H1 (cell line): ENCODE measurements at regions not wholly inside any gene's neighbourhood (a gene's known extent, or its start where the extent isn't known, plus 50 kb on each side); places are given as distances from the start of the nearest gene placed in this dataset.

Experiments
- CTCF ChIA-PET: fragments of 300-600 bp; sonication (Branson Sonifier 250); formaldehyde crosslinking; loops from one replicate; lab custom pipeline; 2021; ENCODE audit not compliant: partially characterized antibody; lab: Charles Lee
- POLR2A ChIA-PET: fragments of 300-600 bp; sonication (Branson Sonifier 250); formaldehyde crosslinking; loops from one replicate; lab custom pipeline; 2021; ENCODE audit warnings: inconsistent platforms; ENCODE audit not compliant: partially characterized antibody; lab: Charles Lee
- DNase-seq, 2 experiments: peaks; one replicate each; pipeline versions ENCODE4 v3.0.0 to v3.0.0-alpha.2; 2010 to 2022; ENCODE audit warnings: low spot score in 2 of 2, low read depth in 1 of 2, mixed read lengths in 1 of 2
- FAIRE-seq: peaks from 2 replicates; lab custom pipeline; 2011; peaks lifted over from hg19 to GRCh38; lab: Jason Lieb, UNC
- H2AFZ ChIP-seq: 2 replicates; pipeline ENCODE4 v1.8.1; 2012; ENCODE audit warnings: low read length, inconsistent platforms
- H2AK5ac ChIP-seq: 2 replicates; pipeline ENCODE4 v1.6.1; 2013; ENCODE audit warnings: low read depth, low read length
- H2BK120ac ChIP-seq: replicated peaks from 2 replicates; pipeline ENCODE3; 2013; ENCODE audit warnings: low read depth, low read length, inconsistent platforms
- H2BK12ac ChIP-seq: 2 replicates; pipeline ENCODE4 v1.6.1; 2013; ENCODE audit warnings: low read depth, low read length
- H2BK15ac ChIP-seq: 2 replicates; pipeline ENCODE4 v1.6.1; 2013; ENCODE audit warnings: low read length
- H2BK20ac ChIP-seq: 2 replicates; pipeline ENCODE4 v1.6.1; 2013; ENCODE audit warnings: low read length
- H2BK5ac ChIP-seq: 2 replicates; pipeline ENCODE4 v1.6.1; 2013; ENCODE audit warnings: low read depth, low read length
- H3K14ac ChIP-seq: 2 replicates; pipeline ENCODE4 v1.6.1; 2013; ENCODE audit warnings: inconsistent platforms; ENCODE audit not compliant: insufficient read length
- H3K18ac ChIP-seq: 2 replicates; pipeline ENCODE4 v1.6.1; 2013; ENCODE audit warnings: low read length; ENCODE audit errors: extremely low read depth
- H3K23ac ChIP-seq: 2 replicates; pipeline ENCODE4 v1.6.1; 2013; ENCODE audit warnings: inconsistent platforms; ENCODE audit not compliant: insufficient read length
- H3K23me2 ChIP-seq: 2 replicates; pipeline ENCODE4 v1.6.1; 2013; ENCODE audit warnings: low read depth, low read length
- H3K27ac ChIP-seq: 2 replicates; pipeline ENCODE4 v1.6.1; 2011; ENCODE audit warnings: low read depth, low read length, inconsistent platforms
- H3K27me3 ChIP-seq, 4 experiments: replicated peaks in 1 of 4; 1 replicate in 1 of 4; 2 replicates in 3 of 4; pipeline versions ENCODE4 v1.6.1 to v1.8.1; 2011 to 2013; ENCODE audit warnings: low read length in 3 of 4, mild to moderate bottlenecking in 3 of 4, inconsistent platforms in 2 of 4, mixed read lengths in 2 of 4, moderate library complexity in 1 of 4; ENCODE audit not compliant: control insufficient read depth in 3 of 4, insufficient read depth in 3 of 4; ENCODE audit errors: extremely low read depth in 1 of 4
- H3K36me3 ChIP-seq, 4 experiments: 2 replicates each; pipeline versions ENCODE4 v1.6.1 to v1.8.1; 2011 to 2013; ENCODE audit warnings: mild to moderate bottlenecking in 4 of 4, low read length in 3 of 4, moderate library complexity in 2 of 4, control low read depth in 1 of 4, inconsistent platforms in 1 of 4; ENCODE audit not compliant: insufficient read depth in 4 of 4, control insufficient read depth in 2 of 4
- H3K4ac ChIP-seq: replicated peaks from 2 replicates; pipeline ENCODE3; 2013; ENCODE audit warnings: low read length, low read depth, mixed read lengths, inconsistent platforms; ENCODE audit not compliant: insufficient read length
- H3K4me1 ChIP-seq, 4 experiments: replicated peaks in 1 of 4; 1 replicate in 1 of 4; 2 replicates in 3 of 4; pipeline versions ENCODE4 v1.6.1 to v1.8.1; 2011 to 2013; ENCODE audit warnings: low read length in 3 of 4, inconsistent platforms in 2 of 4, mixed read lengths in 1 of 4; ENCODE audit not compliant: insufficient read depth in 4 of 4, control insufficient read depth in 3 of 4
- H3K4me2 ChIP-seq, 2 experiments: 2 replicates each; pipeline versions ENCODE4 v1.6.1 to v1.8.1; 2011 to 2013; ENCODE audit warnings: low read depth in 2 of 2, low read length in 2 of 2, control low read depth in 1 of 2, inconsistent platforms in 1 of 2, mild to moderate bottlenecking in 1 of 2; ENCODE audit not compliant: insufficient read depth in 1 of 2
- H3K4me3 ChIP-seq, 4 experiments: fragments of 200-600, 300-600 bp in 1 of 4; sonication (generic), shearing (Covaris generic), sonication (Bioruptor Twin) in 1 of 4; 2 replicates each; pipeline versions ENCODE4 v1.5.1 to v1.8.1; 2011 to 2016; ENCODE audit warnings: low read length in 4 of 4, low read depth in 3 of 4, control low read depth in 2 of 4, inconsistent platforms in 2 of 4, mild to moderate bottlenecking in 2 of 4, mixed read lengths in 1 of 4, moderate library complexity in 1 of 4; ENCODE audit not compliant: insufficient read depth in 2 of 4; ENCODE audit errors: extremely low read depth in 1 of 4
- H3K56ac ChIP-seq: replicated peaks from 2 replicates; pipeline ENCODE3; 2013; ENCODE audit warnings: low read depth, mild to moderate bottlenecking, mixed read lengths, low read length, inconsistent platforms; ENCODE audit not compliant: insufficient read length
- H3K79me1 ChIP-seq: 2 replicates; pipeline ENCODE4 v1.6.1; 2013; ENCODE audit warnings: low read depth, low read length, control low read depth
- H3K79me2 ChIP-seq, 2 experiments: 2 replicates each; pipeline versions ENCODE4 v1.6.1 to v1.8.1; 2012 to 2013; ENCODE audit warnings: low read length in 2 of 2, mild to moderate bottlenecking in 2 of 2, inconsistent platforms in 1 of 2; ENCODE audit not compliant: insufficient read depth in 2 of 2, control insufficient read depth in 1 of 2
- H3K9ac ChIP-seq, 4 experiments: replicated peaks in 1 of 4; 1 replicate in 1 of 4; 2 replicates in 3 of 4; pipeline versions ENCODE4 v1.6.1 to v1.8.1; 2011 to 2013; ENCODE audit warnings: low read depth in 3 of 4, low read length in 3 of 4, control low read depth in 2 of 4, mild to moderate bottlenecking in 2 of 4, moderate library complexity in 2 of 4, inconsistent platforms in 1 of 4; ENCODE audit errors: extremely low read depth in 1 of 4
- H3K9me3 ChIP-seq, 2 experiments: 2 replicates each; pipeline versions ENCODE4 v1.6.1 to v1.8.1; 2012 to 2013; ENCODE audit warnings: mild to moderate bottlenecking in 2 of 2, moderate library complexity in 2 of 2, control low read depth in 1 of 2, inconsistent platforms in 1 of 2, low read depth in 1 of 2, low read length in 1 of 2, mixed read lengths in 1 of 2; ENCODE audit not compliant: insufficient read depth in 2 of 2
- H4K20me1 ChIP-seq, 2 experiments: replicated peaks in 1 of 2; 2 replicates each; pipeline versions ENCODE3 to v1.8.1; 2011 to 2013; ENCODE audit warnings: inconsistent platforms in 2 of 2, low read length in 2 of 2, mild to moderate bottlenecking in 1 of 2; ENCODE audit not compliant: insufficient read depth in 2 of 2, control insufficient read depth in 1 of 2
- H4K5ac ChIP-seq: 2 replicates; pipeline ENCODE4 v1.6.1; 2013; ENCODE audit warnings: low read length, low read depth, mixed read lengths, inconsistent platforms; ENCODE audit not compliant: insufficient read length
- H4K8ac ChIP-seq: 2 replicates; pipeline ENCODE4 v1.8.0; 2013; ENCODE audit warnings: mild to moderate bottlenecking, moderate library complexity, low read length, inconsistent platforms; ENCODE audit not compliant: insufficient read depth; ENCODE audit errors: extremely low read depth
- H4K91ac ChIP-seq: replicated peaks from 2 replicates; pipeline ENCODE3; 2013; ENCODE audit warnings: low read length, mixed read lengths, inconsistent platforms; ENCODE audit not compliant: insufficient read length
- BRCA1 ChIP-seq: IDR thresholded peaks from 2 replicates; pipeline ENCODE4 v1.6.1; 2012; ENCODE audit warnings: low read depth, low read length, improper control_type of control experiment
- CBX8 ChIP-seq: fragments of 300-800, 300-1000 bp; sonication (generic); IDR thresholded peaks from 2 replicates; pipeline ENCODE4 v1.7.1; 2016; ENCODE audit warnings: low read depth, low read length, borderline replicate concordance
- E2F6 ChIP-seq: IDR thresholded peaks from 2 replicates; pipeline ENCODE4 v1.6.1; 2012; ENCODE audit warnings: inconsistent platforms
- EGR1 ChIP-seq: IDR thresholded peaks from 2 replicates; pipeline ENCODE4 v1.6.1; 2011; ENCODE audit warnings: low read depth, low read length, borderline replicate concordance
- HDAC2 ChIP-seq, 2 experiments: fragments of 300-600 bp in 1 of 2; sonication (generic) in 1 of 2; IDR thresholded peaks; 2 replicates each; pipeline ENCODE4 v1.6.1; 2011 to 2012; ENCODE audit warnings: low read depth in 2 of 2, low read length in 2 of 2, mild to moderate bottlenecking in 2 of 2, moderate library complexity in 2 of 2, borderline replicate concordance in 1 of 2, inconsistent platforms in 1 of 2
- KDM4A ChIP-seq: IDR thresholded peaks from one replicate; pipeline ENCODE4 v1.7.1; 2012; ENCODE audit warnings: low read depth, mild to moderate bottlenecking, moderate library complexity, low read length, inconsistent platforms; ENCODE audit not compliant: severe bottlenecking
- POLR2AphosphoS5 ChIP-seq: IDR thresholded peaks from 2 replicates; pipeline ENCODE4 v1.6.1; 2011; ENCODE audit warnings: low read depth, low read length
- RAD21 ChIP-seq, 2 experiments: IDR thresholded peaks in 1 of 2; conservative IDR thresholded peaks in 1 of 2; 2 replicates each; pipeline ENCODE4 v1.6.1; 2011; ENCODE audit warnings: low read depth in 2 of 2, low read length in 2 of 2, improper control_type of control experiment in 1 of 2, inconsistent platforms in 1 of 2, mild to moderate bottlenecking in 1 of 2, moderate library complexity in 1 of 2
- RFX5 ChIP-seq: IDR thresholded peaks from 2 replicates; pipeline ENCODE4 v1.6.1; 2011; ENCODE audit warnings: low read depth, low read length, improper control_type of control experiment, borderline replicate concordance
- RXRA ChIP-seq: IDR thresholded peaks from 2 replicates; pipeline ENCODE4 v1.6.1; 2011; ENCODE audit warnings: low read depth, mild to moderate bottlenecking, low read length, moderate library complexity; ENCODE audit not compliant: insufficient read depth
- SP1 ChIP-seq: IDR thresholded peaks from 2 replicates; pipeline ENCODE4 v1.6.1; 2011; ENCODE audit warnings: low read depth, low read length
- TCF12 ChIP-seq: IDR thresholded peaks from 2 replicates; pipeline ENCODE4 v1.6.1; 2011; ENCODE audit warnings: low read depth, mild to moderate bottlenecking, low read length
- TEAD4 ChIP-seq: IDR thresholded peaks from 2 replicates; pipeline ENCODE4 v1.6.1; 2012; ENCODE audit warnings: low read depth, low read length, inconsistent platforms, mixed read lengths
- YY1 ChIP-seq: IDR thresholded peaks from 2 replicates; pipeline ENCODE4 v1.6.1; 2011; ENCODE audit warnings: low read depth, mild to moderate bottlenecking, low read length
- WGBS, 2 experiments: shearing (Covaris generic) in 1 of 2; methylation state at CpG; one replicate each; pipeline versions ENCODE4 v1.1.6 to v1.1.7; 2013 to 2015; ENCODE audit warnings: low lambda C conversion rate in 2 of 2, mixed read lengths in 2 of 2, inconsistent platforms in 1 of 2, low coverage in 1 of 2, missing lambda C conversion rate in 1 of 2; ENCODE audit not compliant: insufficient replicate concordance in 2 of 2, insufficient coverage in 1 of 2, insufficient read length in 1 of 2; ENCODE audit errors: extremely low coverage in 1 of 2, missing lambda C conversion rate in 1 of 2; 5-methylcytosine and 5-hydroxymethylcytosine counted together

GRCh38 chrX:83997781-83998180 is 136.8 kb downstream of the CYLC1 start:
- H3K9ac ChIP-seq: no peak overlapping the region
- H4K5ac ChIP-seq: no peak overlapping the region
- H3K4me2 ChIP-seq: no peak overlapping the region
- WGBS, 2 experiments: 77% methylated on average over 1 of the region's 1 CpG; no CpG with 5 or more reads in 1 of the 2 experiments
- H3K4ac ChIP-seq: no peak overlapping the region
- H3K18ac ChIP-seq: no peak overlapping the region
- H4K20me1 ChIP-seq: no peaks in the 10 kb centered on the region
- H2BK15ac ChIP-seq: no peak overlapping the region
- no peak overlapping the region for H3K23ac ChIP-seq
- no peaks in the 10 kb centered on the region for H3K23me2 ChIP-seq
- ChIA-PET POLR2A (no interaction called here), CTCF (no interaction called here)
- no peak overlapping the region for H3K56ac ChIP-seq
- H2AFZ ChIP-seq: no peak overlapping the region
- H2BK20ac ChIP-seq: no peak overlapping the region
- FAIRE-seq (no peak), DNase-seq (no peak)
- H3K14ac ChIP-seq: no peak overlapping the region
- H3K9me3 ChIP-seq: no peaks in the 10 kb centered on the region
- TF ChIP-seq BRCA1 (no peak), TCF12 (no peak), TEAD4 (no peak), HDAC2 (IDR thresholded peaks at IDR 0.05; ENCODE audit: borderline replicate concordance in 1 of 2, low read depth in 2 of 2, low read length in 2 of 2) (no peak), E2F6 (no peak), EGR1 (no peak), RAD21 (IDR thresholded peaks at IDR 0.05 in 1 of 2, conservative IDR thresholded peaks at IDR 0.05 in 1 of 2; ENCODE audit: low read depth in 2 of 2, low read length in 2 of 2) (no peak), SP1 (no peak), YY1 (no peak), RFX5 (no peak), KDM4A (no peak), POLR2AphosphoS5 (no peak), RXRA (no peak), CBX8 (no peak)
- H3K27me3 ChIP-seq: no peaks in the 10 kb centered on the region
- no peaks in the 10 kb centered on the region for H3K79me2 ChIP-seq
- no peak overlapping the region for H2BK5ac ChIP-seq
- H4K91ac ChIP-seq: no peak overlapping the region
- no peak overlapping the region for H3K4me3 ChIP-seq
- H2BK12ac ChIP-seq: no peak overlapping the region
- H3K79me1 ChIP-seq: no peaks in the 10 kb centered on the region
- no peak overlapping the region for H2BK120ac ChIP-seq
- no peaks in the 10 kb centered on the region for H3K36me3 ChIP-seq
- no peak overlapping the region for H3K27ac ChIP-seq
- H4K8ac ChIP-seq: no peak overlapping the region
- H2AK5ac ChIP-seq: no peak overlapping the region
- peaks cover 0 to 3% (median 0%) of the 10 kb centered on the region in 4 experiments; a peak in 1 of 7 replicates for H3K4me1 ChIP-seq
